KBM-7 (cell line): ENCODE measurements at regions not wholly inside any gene's neighbourhood (a gene's known extent, or its start where the extent isn't known, plus 50 kb on each side); places are given as distances from the start of the nearest gene placed in this dataset.
A peak's percentile ranks its signal among the peaks of the same experiment; 100 is the strongest.

Experiments
- DNase-seq: peaks from one replicate; pipeline ENCODE4 v3.0.0-alpha.2; 2015
- in situ Hi-C: fragments of 300-500 bp; cut with MboI; formaldehyde crosslinking; loops from 2 replicates; pipeline ENCODE4 v1.14.3; 2020; ENCODE audit warnings: low sequenced_read_pairs, low pct_unique_long_range_greater_than_20kb, mixed read lengths

GRCh38 chr4:166318810-166319525, 445.9 kb downstream of the TLL1 start:
- in situ Hi-C loops, result no loop called here
- no peak for DNase-seq

GRCh38 chr4:166323250-166323649, 450.2 kb downstream of the TLL1 start:
- in situ Hi-C loops, result no loop called here

DNA sequence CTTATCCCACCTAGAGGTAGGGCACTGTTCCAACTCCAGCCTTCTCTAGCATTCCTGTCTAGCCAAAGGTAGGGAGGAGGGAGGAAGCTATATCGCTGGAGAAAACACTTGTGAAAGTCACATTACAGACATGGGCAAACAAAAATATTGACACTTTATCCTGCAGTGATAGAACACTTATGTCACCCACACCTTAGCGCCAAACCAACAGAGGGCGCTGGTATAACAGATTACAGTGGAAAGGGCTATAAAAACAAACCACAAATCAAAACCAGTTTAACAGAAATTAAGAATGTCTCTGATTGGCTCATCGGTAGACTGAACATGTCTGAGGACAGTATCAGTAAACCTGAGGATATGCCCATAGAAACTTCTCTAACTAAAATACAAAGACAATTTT, 451.3 kb downstream of the TLL1 start:
- DNase-seq, result peak; percentile 51
- in situ Hi-C loops, result no loop called here

More at GRCh38 chr4:166323250-166323649, 450.2 kb downstream of the TLL1 start:
- no peak for DNase-seq

GRCh38 chr4:166335256-166335938, 462.4 kb downstream of the TLL1 start:
- DNase-seq, result no peak
- in situ Hi-C loops, result no loop called here

DNA sequence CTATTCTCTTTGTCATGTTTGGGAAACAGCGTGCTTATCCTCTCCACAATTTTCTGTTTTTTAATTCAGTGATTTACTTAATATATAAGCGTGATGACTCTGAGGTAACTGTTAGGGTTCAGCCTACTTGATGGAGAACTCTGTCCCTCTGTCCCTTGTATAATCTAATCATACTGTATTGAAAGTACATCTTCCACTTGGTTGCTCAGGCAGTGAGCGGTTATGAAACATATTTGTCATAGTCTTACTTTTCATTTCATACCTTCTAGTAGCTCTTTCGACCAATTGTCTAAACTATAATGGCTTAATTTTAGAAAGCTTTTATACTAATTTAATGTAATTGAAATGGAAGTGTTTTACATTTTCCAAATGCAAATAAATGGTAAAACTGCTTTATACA, 469.0 kb downstream of the TLL1 start:
- in situ Hi-C loops, result no loop called here
- no peak for DNase-seq

GRCh38 chr4:166363198-166363597, 490.2 kb downstream of the TLL1 start:
- in situ Hi-C loops, result no loop called here
- DNase-seq, result no peak

- DNase-seq, result no peak
- in situ Hi-C loops, result no loop called here
Measured at GRCh38 chr4:166366012-166366411, 493.0 kb downstream of the TLL1 start.

DNA sequence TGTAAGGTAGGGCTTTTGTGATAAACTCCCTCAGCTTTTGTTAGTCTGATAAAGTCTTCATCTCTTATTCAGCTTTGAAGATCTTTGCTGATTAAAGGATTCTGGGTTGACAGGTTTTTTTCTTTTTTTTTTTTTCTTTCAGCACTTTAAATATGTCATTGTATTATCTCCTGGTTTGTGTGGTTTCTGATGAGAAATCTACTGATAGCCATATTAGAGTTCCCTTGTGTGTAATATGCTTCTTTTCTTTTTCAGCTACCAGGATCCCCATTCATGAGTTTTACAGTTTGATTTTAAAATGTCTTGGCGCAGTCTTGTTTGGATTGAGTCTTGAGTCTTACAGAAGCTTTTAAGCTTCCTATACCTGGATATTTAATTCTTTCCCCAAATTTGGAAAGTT, 504.5 kb downstream of the TLL1 start:
- in situ Hi-C loops, result no loop called here
- DNase-seq, result no peak

GRCh38 chr4:166386491-166387360, 513.7 kb downstream of the TLL1 start:
- in situ Hi-C loops, result no loop called here
- DNase-seq, result no peak

DNA sequence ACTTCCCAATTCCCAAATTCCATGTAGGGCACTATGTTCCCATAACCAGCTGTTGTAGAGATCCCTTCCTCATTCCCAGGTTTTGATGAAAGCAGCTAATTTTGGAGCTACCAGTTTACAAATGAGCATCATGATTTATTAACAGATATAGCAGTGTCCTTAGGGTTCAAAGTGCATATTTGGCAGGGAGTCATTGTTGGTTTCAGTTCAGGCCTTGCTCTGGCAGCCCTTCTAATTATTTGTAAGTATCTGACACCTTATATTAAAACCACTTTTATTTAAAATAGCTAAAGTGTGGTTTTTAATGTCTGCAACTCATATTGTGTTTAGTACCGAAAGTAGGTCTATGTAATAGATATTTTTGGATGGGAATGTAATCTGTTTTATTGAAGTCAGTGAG, 518.5 kb downstream of the TLL1 start:
- in situ Hi-C loops, result no loop called here
- DNase-seq, result no peak

GRCh38 chr4:166399021-166399420, 526.0 kb downstream of the TLL1 start:
- DNase-seq, result no peak
- in situ Hi-C loops, result no loop called here

DNA sequence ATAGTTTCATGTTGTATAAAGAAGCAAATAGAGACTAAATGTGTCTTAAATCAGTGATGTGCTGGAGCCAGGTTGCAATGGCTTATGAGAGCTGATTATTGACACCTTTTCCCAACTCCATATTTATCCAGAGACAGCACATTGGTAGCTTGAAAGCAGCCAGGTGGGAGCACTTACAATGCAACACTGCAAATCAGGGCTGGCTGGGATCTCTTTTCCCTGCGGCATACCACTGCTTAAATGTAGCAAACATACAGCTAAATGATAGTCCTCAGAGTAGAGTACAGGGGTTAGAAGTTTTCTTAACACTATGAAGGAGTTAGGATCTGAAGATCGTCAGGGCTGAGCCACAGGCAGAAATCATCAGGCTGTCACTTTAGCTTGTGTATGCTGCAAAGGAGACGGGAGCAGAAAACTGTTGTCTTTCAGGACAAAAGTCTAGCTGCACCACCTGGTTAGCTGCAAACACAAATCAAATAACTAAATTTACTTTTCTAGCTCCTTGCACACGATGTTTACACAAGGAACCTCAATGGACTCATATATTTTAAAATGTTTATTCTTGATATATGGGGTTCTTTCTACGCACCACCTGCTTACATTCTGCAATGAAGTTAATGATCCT, 527.3 kb downstream of the TLL1 start:
- no peak for DNase-seq
- in situ Hi-C loops, result no loop called here

- in situ Hi-C loops, result no loop called here
- DNase-seq, result no peak
Measured at GRCh38 chr4:166413356-166413755, 540.3 kb downstream of the TLL1 start.

- no peak for DNase-seq
- in situ Hi-C loops, result no loop called here
Measured at GRCh38 chr4:166414431-166414830, 541.4 kb downstream of the TLL1 start.

GRCh38 chr4:166415749-166416148, 542.7 kb downstream of the TLL1 start:
- in situ Hi-C loops, result no loop called here
- no peak for DNase-seq

GRCh38 chr4:166421556-166422156, 548.6 kb downstream of the TLL1 start:
- in situ Hi-C loops, result no loop called here
- no peak for DNase-seq

GRCh38 chr4:166422475-166422874, 549.4 kb downstream of the TLL1 start:
- DNase-seq, result no peak
- in situ Hi-C loops, result no loop called here

DNA sequence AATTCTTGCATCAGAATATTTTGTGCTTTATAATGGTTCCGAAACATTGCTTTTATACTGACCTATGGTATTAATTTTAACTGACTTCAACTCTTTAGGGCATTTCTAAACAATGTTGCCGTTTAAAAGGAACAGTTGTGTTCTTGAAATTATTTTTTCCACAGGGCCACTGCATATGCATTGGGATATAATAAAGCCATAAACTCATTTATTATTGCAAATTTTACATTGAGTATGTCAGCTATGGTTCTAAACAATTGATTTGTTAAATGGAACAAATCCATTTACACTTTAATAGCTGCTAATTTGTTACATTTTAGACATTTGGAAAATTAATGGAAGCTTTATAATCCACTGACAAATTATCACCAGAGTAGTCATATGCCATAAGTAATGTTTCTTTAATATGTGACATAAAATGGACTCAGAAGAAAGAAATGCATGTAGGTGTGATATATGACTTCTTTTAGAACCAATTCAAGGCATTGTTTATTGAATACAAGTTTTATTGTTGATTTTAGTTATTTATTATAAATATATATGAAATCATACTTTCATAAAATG, 553.3 kb downstream of the TLL1 start:
- in situ Hi-C loops, result no loop called here
- DNase-seq, result no peak

- DNase-seq, result no peak
- in situ Hi-C loops, result no loop called here
Measured at GRCh38 chr4:166432125-166432524, 559.1 kb downstream of the TLL1 start.
